H9 (cell line): ENCODE measurements at regions not wholly inside any gene's neighbourhood (a gene's known extent, or its start where the extent isn't known, plus 50 kb on each side); places are given as distances from the start of the nearest gene placed in this dataset.

Source experiments
- DNase-seq: peaks from one replicate; pipeline ENCODE4 v3.0.0-alpha.2; 2017
- H2AFZ ChIP-seq: one replicate; pipeline ENCODE4 v1.6.1; 2013; ENCODE audit warnings: mild to moderate bottlenecking, low read length, control low read depth, moderate library complexity
- H2AK5ac ChIP-seq: 2 replicates; pipeline ENCODE4 v1.6.1; 2013; ENCODE audit warnings: low read length, control low read depth, mixed read lengths; ENCODE audit not compliant: insufficient read length
- H2BK120ac ChIP-seq: one replicate; pipeline ENCODE4 v1.6.1; 2013; ENCODE audit warnings: low read depth, mild to moderate bottlenecking, low read length, control low read depth, inconsistent platforms; ENCODE audit not compliant: poor library complexity, severe bottlenecking
- H2BK12ac ChIP-seq: 2 replicates; pipeline ENCODE4 v1.6.1; 2013; ENCODE audit warnings: low read length, control low read depth, mixed read lengths, low read depth; ENCODE audit not compliant: insufficient read length
- H2BK15ac ChIP-seq: 2 replicates; pipeline ENCODE4 v1.6.1; 2013; ENCODE audit warnings: low read depth, low read length, control low read depth
- H2BK20ac ChIP-seq: one replicate; pipeline ENCODE4 v1.6.1; 2013; ENCODE audit warnings: low read depth, mild to moderate bottlenecking, low read length, control low read depth, inconsistent platforms; ENCODE audit not compliant: poor library complexity, severe bottlenecking
- H2BK5ac ChIP-seq: 2 replicates; pipeline ENCODE4 v1.6.1; 2013; ENCODE audit warnings: low read length, control low read depth, mixed read lengths; ENCODE audit not compliant: insufficient read length
- H3K14ac ChIP-seq: 2 replicates; pipeline ENCODE4 v1.6.1; 2013; ENCODE audit warnings: low read length, control low read depth; ENCODE audit not compliant: insufficient read depth
- H3K18ac ChIP-seq: 2 replicates; pipeline ENCODE4 v1.6.1; 2013; ENCODE audit warnings: low read depth, mild to moderate bottlenecking, mixed read lengths, low read length, control low read depth; ENCODE audit not compliant: insufficient read length
- H3K23ac ChIP-seq: 2 replicates; pipeline ENCODE4 v1.6.1; 2013; ENCODE audit warnings: low read length, control low read depth, mixed read lengths, low read depth; ENCODE audit not compliant: insufficient read length
- H3K23me2 ChIP-seq: 2 replicates; pipeline ENCODE4 v1.6.1; 2013; ENCODE audit warnings: low read depth, mild to moderate bottlenecking, mixed read lengths, low read length, control low read depth; ENCODE audit not compliant: insufficient read length, poor library complexity, severe bottlenecking
- H3K27ac ChIP-seq: 2 replicates; pipeline ENCODE4 v1.5.1; 2013; ENCODE audit warnings: low read length, control low read depth, mixed read lengths, low read depth; ENCODE audit not compliant: insufficient read length
- H3K27me3 ChIP-seq: 2 replicates; pipeline ENCODE4 v1.6.1; 2013; ENCODE audit warnings: low read length, control low read depth, inconsistent platforms; ENCODE audit not compliant: insufficient read depth
- H3K4ac ChIP-seq: 2 replicates; pipeline ENCODE4 v1.6.1; 2013; ENCODE audit warnings: low read depth, mild to moderate bottlenecking, control low read depth, inconsistent platforms, low read length, moderate library complexity
- H3K4me1 ChIP-seq: 2 replicates; pipeline ENCODE4 v1.6.1; 2013; ENCODE audit warnings: low read length, control low read depth, inconsistent platforms; ENCODE audit not compliant: insufficient read depth
- H3K4me2 ChIP-seq: 2 replicates; pipeline ENCODE4 v1.6.1; 2013; ENCODE audit warnings: low read length, control low read depth, mixed read lengths; ENCODE audit not compliant: insufficient read length, insufficient read depth
- H3K56ac ChIP-seq: 2 replicates; pipeline ENCODE4 v1.6.1; 2013; ENCODE audit warnings: low read depth, mild to moderate bottlenecking, mixed read lengths, low read length, control low read depth; ENCODE audit not compliant: insufficient read length
- H3K79me1 ChIP-seq: 2 replicates; pipeline ENCODE4 v1.6.1; 2013; ENCODE audit warnings: low read depth, mild to moderate bottlenecking, moderate library complexity, low read length, control low read depth, inconsistent platforms; ENCODE audit not compliant: insufficient read depth, poor library complexity, severe bottlenecking
- H3K79me2 ChIP-seq: 2 replicates; pipeline ENCODE4 v1.6.1; 2013; ENCODE audit warnings: low read length, control low read depth, inconsistent platforms; ENCODE audit not compliant: insufficient read depth
- H3K9ac ChIP-seq: 2 replicates; pipeline ENCODE4 v1.6.1; 2013; ENCODE audit warnings: low read length, control low read depth, mixed read lengths; ENCODE audit not compliant: insufficient read length; ENCODE audit errors: extremely low read depth
- H3K9me3 ChIP-seq: one replicate; pipeline ENCODE4 v1.6.1; 2013; ENCODE audit warnings: low read depth, low read length, inconsistent platforms; ENCODE audit not compliant: control insufficient read depth
- H3T11ph ChIP-seq: one replicate; pipeline ENCODE4 v1.6.1; 2013; ENCODE audit warnings: mild to moderate bottlenecking, low read length, control low read depth, inconsistent platforms
- H4K20me1 ChIP-seq: one replicate; pipeline ENCODE4 v1.6.1; 2013; ENCODE audit not compliant: control insufficient read depth, insufficient read length, insufficient read depth
- H4K5ac ChIP-seq: 2 replicates; pipeline ENCODE4 v1.6.1; 2013; ENCODE audit warnings: low read depth, mild to moderate bottlenecking, mixed read lengths, low read length, control low read depth; ENCODE audit not compliant: insufficient read length
- H4K8ac ChIP-seq: replicated peaks from 2 replicates; pipeline ENCODE4 v1.6.1; 2013; ENCODE audit warnings: low read length, control low read depth, mixed read lengths, low read depth; ENCODE audit not compliant: insufficient read length
- H4K91ac ChIP-seq: 2 replicates; pipeline ENCODE4 v1.6.1; 2013; ENCODE audit warnings: low read depth, mild to moderate bottlenecking, moderate library complexity, mixed read lengths, low read length, control low read depth; ENCODE audit not compliant: insufficient read length
- H3K27ac Mint-ChIP-seq, 3 experiments: 2 replicates in 2 of 3; 3 replicates in 1 of 3; pipeline ENCODE4 v1.8.0; 2020 to 2021; ENCODE audit warnings: mixed read lengths in 3 of 3, mild to moderate bottlenecking in 1 of 3, moderate library complexity in 1 of 3
- H3K27me3 Mint-ChIP-seq: 2 replicates; pipeline ENCODE4 v1.8.0; 2021; ENCODE audit warnings: low read depth, mild to moderate bottlenecking, moderate library complexity, mixed read lengths
- H3K36me3 Mint-ChIP-seq, 3 experiments: 2 replicates in 2 of 3; 3 replicates in 1 of 3; pipeline ENCODE4 v1.8.0; 2020 to 2021; ENCODE audit warnings: low read depth in 3 of 3, mixed read lengths in 3 of 3; ENCODE audit not compliant: insufficient read depth in 1 of 3
- H3K4me1 Mint-ChIP-seq, 2 experiments: 2 replicates each; pipeline ENCODE4 v1.8.0; 2020; ENCODE audit warnings: mixed read lengths in 2 of 2
- H3K4me3 Mint-ChIP-seq, 2 experiments: 2 replicates in 1 of 2; 3 replicates in 1 of 2; pipeline ENCODE4 v1.8.0; 2020 to 2021; ENCODE audit warnings: mild to moderate bottlenecking in 2 of 2, mixed read lengths in 2 of 2, moderate library complexity in 1 of 2
- H3K9me3 Mint-ChIP-seq, 2 experiments: 2 replicates in 1 of 2; 3 replicates in 1 of 2; pipeline ENCODE4 v1.8.0; 2020; ENCODE audit warnings: mild to moderate bottlenecking in 2 of 2, mixed read lengths in 2 of 2, moderate library complexity in 1 of 2
- CTCF ChIP-seq: fragments of 200-600 bp; sonication (generic); conservative IDR thresholded peaks from 3 replicates; pipeline ENCODE4 v1.8.0; 2021; ENCODE audit warnings: antibody characterized with exemption, mild to moderate bottlenecking
- WGBS: extraction: QIAGEN DNeasy Blood & Tissue Kit; methylation state at CpG from one replicate; pipeline ENCODE4 v1.1.7; 2013; ENCODE audit warnings: missing lambda C conversion rate, low lambda C conversion rate, mixed read lengths; ENCODE audit not compliant: insufficient read length; ENCODE audit errors: extremely low coverage; 5-methylcytosine and 5-hydroxymethylcytosine counted together

- TF ChIP-seq CTCF, result no peak
- H3K18ac ChIP-seq, result no peak overlapping the region
- no peaks in the 10 kb centered on the region for H3K23me2 ChIP-seq
- no peak overlapping the region for H4K8ac ChIP-seq
- Mint-ChIP-seq H3K36me3 (no peaks in the 10 kb centered on the region), H3K4me1 (no peaks in the 10 kb centered on the region), H3K4me3 (no peak overlapping the region), H3K27me3 (peaks cover 34% of the 10 kb centered on the region), H3K9me3 (peaks cover 3 to 6% of the 10 kb centered on the region in 2 experiments; a peak in 2 of 5 replicates), H3K27ac (no peak overlapping the region)
- H3K4me2 ChIP-seq, result no peak overlapping the region
- H3K9me3 ChIP-seq, result no peaks in the 10 kb centered on the region
- no peak overlapping the region for H3K56ac ChIP-seq
- H3K23ac ChIP-seq, result no peak overlapping the region
- no peak overlapping the region for H2BK15ac ChIP-seq
- H3K9ac ChIP-seq, result no peak overlapping the region
- H3K27me3 ChIP-seq, result no peaks in the 10 kb centered on the region
- no peak for DNase-seq
- H3K79me2 ChIP-seq, result no peaks in the 10 kb centered on the region
- no peak overlapping the region for H2BK5ac ChIP-seq
- H4K91ac ChIP-seq, result no peak overlapping the region
- WGBS, result no CpG with 5 or more reads among the region's 1 CpG
- no peak overlapping the region for H3K27ac ChIP-seq
- no peak overlapping the region for H3K14ac ChIP-seq
- H2AK5ac ChIP-seq, result no peak overlapping the region
- H3K4ac ChIP-seq, result no peak overlapping the region
- H2BK12ac ChIP-seq, result no peak overlapping the region
- H2AFZ ChIP-seq, result no peak overlapping the region
- H2BK120ac ChIP-seq, result no peak overlapping the region
- no peak overlapping the region for H3T11ph ChIP-seq
- no peaks in the 10 kb centered on the region for H3K79me1 ChIP-seq
- H2BK20ac ChIP-seq, result no peak overlapping the region
- no peaks in the 10 kb centered on the region for H3K4me1 ChIP-seq
- H4K20me1 ChIP-seq, result no peaks in the 10 kb centered on the region
- no peak overlapping the region for H4K5ac ChIP-seq
Observed at GRCh38 chr5:174271316-174271715, 225.8 kb downstream of the NSG2 start.
